Loucy (cell line): ENCODE measurements at regions not wholly inside any gene's neighbourhood (a gene's known extent, or its start where the extent isn't known, plus 50 kb on each side); places are given as distances from the start of the nearest gene placed in this dataset.

ENCODE experiments used
- H2AFZ ChIP-seq: fragments of 200-600 bp; sonication (generic); 2 replicates; pipeline ENCODE4 v1.6.0; 2016; ENCODE audit warnings: antibody characterized with exemption, mild to moderate bottlenecking, low read length, moderate library complexity
- H3F3A ChIP-seq: fragments of 200-600 bp; 2 replicates; pipeline ENCODE4 v1.6.0; 2016; ENCODE audit warnings: antibody characterized with exemption, low read depth, mild to moderate bottlenecking
- H3K27me3 ChIP-seq: fragments of 200-600 bp; sonication (generic); 2 replicates; pipeline ENCODE4 v1.6.1; 2014; ENCODE audit warnings: low read length, mild to moderate bottlenecking; ENCODE audit not compliant: insufficient read depth, poor library complexity, severe bottlenecking
- H3K36me3 ChIP-seq: fragments of 200-600 bp; sonication (generic); 2 replicates; pipeline ENCODE4 v1.6.1; 2016; ENCODE audit warnings: low read length; ENCODE audit not compliant: insufficient read depth
- H3K4me1 ChIP-seq: fragments of 200-600 bp; sonication (generic); 2 replicates; pipeline ENCODE4 v1.5.1; 2014; ENCODE audit warnings: low read length, mild to moderate bottlenecking; ENCODE audit not compliant: insufficient read depth, poor library complexity, severe bottlenecking
- H3K4me2 ChIP-seq: fragments of 200-600 bp; sonication (generic); 2 replicates; pipeline ENCODE4 v1.6.0; 2014; ENCODE audit warnings: antibody characterized with exemption, low read length, low read depth, mild to moderate bottlenecking; ENCODE audit not compliant: poor library complexity, severe bottlenecking
- H3K4me3 ChIP-seq: fragments of 200-600 bp; sonication (generic); 2 replicates; pipeline ENCODE4 v1.5.1; 2014; ENCODE audit warnings: low read length, mild to moderate bottlenecking, mixed read lengths; ENCODE audit not compliant: poor library complexity, severe bottlenecking
- H3K79me2 ChIP-seq: fragments of 200-600 bp; sonication (generic); 2 replicates; pipeline ENCODE4 v1.6.1; 2014; ENCODE audit warnings: low read length; ENCODE audit not compliant: insufficient read depth
- H3K9ac ChIP-seq: fragments of 200-600 bp; sonication (generic); 2 replicates; pipeline ENCODE4 v1.6.0; 2014; ENCODE audit warnings: mild to moderate bottlenecking, low read depth, low read length, moderate library complexity; ENCODE audit not compliant: poor library complexity, severe bottlenecking
- H3K9me2 ChIP-seq: fragments of 200-600 bp; sonication (generic); replicated peaks from 2 replicates; pipeline ENCODE4 v1.6.1; 2016; ENCODE audit warnings: low read depth, low read length, mixed read lengths
- H3K9me3 ChIP-seq: fragments of 200-600 bp; sonication (generic); 2 replicates; pipeline ENCODE4 v1.6.1; 2014; ENCODE audit warnings: mild to moderate bottlenecking, antibody characterized with exemption, low read length, low read depth; ENCODE audit not compliant: insufficient read depth
- H4K20me1 ChIP-seq: fragments of 200-600 bp; sonication (generic); 2 replicates; pipeline ENCODE4 v1.6.0; 2014; ENCODE audit warnings: antibody characterized with exemption, low read length, mild to moderate bottlenecking; ENCODE audit not compliant: insufficient read depth, poor library complexity, severe bottlenecking
- CTCF ChIP-seq: fragments of 200-600 bp; sonication (generic); conservative IDR thresholded peaks from 2 replicates; pipeline ENCODE4 v1.5.1; 2014; ENCODE audit warnings: mild to moderate bottlenecking, antibody characterized with exemption, low read length
- EZH2phosphoT487 ChIP-seq: fragments of 200-600 bp; IDR thresholded peaks from 2 replicates; pipeline ENCODE4 v1.6.1; 2018; ENCODE audit warnings: antibody characterized with exemption, mild to moderate bottlenecking, moderate library complexity, borderline replicate concordance

- no peak overlapping the region for H3K4me2 ChIP-seq
- H3K27me3 ChIP-seq = no peaks in the 10 kb centered on the region
- no peak overlapping the region for H2AFZ ChIP-seq
- H4K20me1 ChIP-seq = no peaks in the 10 kb centered on the region
- no peak overlapping the region for H3K4me3 ChIP-seq
- no peaks in the 10 kb centered on the region; the same call in 1 of the 2 replicates for H3K9me3 ChIP-seq
- TF ChIP-seq EZH2phosphoT487 (no peak), CTCF (no peak)
- H3K36me3 ChIP-seq = no peaks in the 10 kb centered on the region
- H3K4me1 ChIP-seq = no peaks in the 10 kb centered on the region
- H3K79me2 ChIP-seq = no peaks in the 10 kb centered on the region
- H3K9ac ChIP-seq = no peak overlapping the region
- H3F3A ChIP-seq = no peaks in the 10 kb centered on the region
- H3K9me2 ChIP-seq = no peaks in the 10 kb centered on the region
These were observed 1473.4 kb upstream of the TENM3 start for GRCh38 chr4:180769791-180770190.

GRCh38 chr4:180770265-180770664, 1472.9 kb upstream of the TENM3 start:
- Histone ChIP-seq H2AFZ (no peak overlapping the region), H3K36me3 (no peaks in the 10 kb centered on the region), H4K20me1 (no peaks in the 10 kb centered on the region), H3K9ac (no peak overlapping the region), H3K4me3 (no peak overlapping the region), H3K27me3 (no peaks in the 10 kb centered on the region), H3K9me3 (no peaks in the 10 kb centered on the region; the same call in 1 of the 2 replicates), H3F3A (no peaks in the 10 kb centered on the region), H3K4me2 (no peak overlapping the region), H3K9me2 (no peaks in the 10 kb centered on the region), H3K4me1 (no peaks in the 10 kb centered on the region), H3K79me2 (no peaks in the 10 kb centered on the region)
- no peak for TF ChIP-seq CTCF
- no peak for TF ChIP-seq EZH2phosphoT487

- no peaks in the 10 kb centered on the region for H4K20me1 ChIP-seq
- H3K4me1 ChIP-seq = no peaks in the 10 kb centered on the region
- no peak overlapping the region for H3K4me3 ChIP-seq
- H3K36me3 ChIP-seq = no peaks in the 10 kb centered on the region
- no peaks in the 10 kb centered on the region for H3K79me2 ChIP-seq
- H3K9ac ChIP-seq = no peak overlapping the region
- H3K9me3 ChIP-seq = no peaks in the 10 kb centered on the region
- H3K9me2 ChIP-seq = no peaks in the 10 kb centered on the region
- TF ChIP-seq CTCF (no peak), EZH2phosphoT487 (no peak)
- no peak overlapping the region for H2AFZ ChIP-seq
- H3K4me2 ChIP-seq = no peak overlapping the region
- no peaks in the 10 kb centered on the region for H3F3A ChIP-seq
- H3K27me3 ChIP-seq = no peaks in the 10 kb centered on the region
These were observed 1458.3 kb upstream of the TENM3 start for GRCh38 chr4:180784940-180785339.
